ENCODE measurements at regions not wholly inside any gene's neighbourhood (a gene's known extent, or its start where the extent isn't known, plus 50 kb on each side); places are given as distances from the start of the nearest gene placed in this dataset.

GRCh38 chr1:200351826-200352549 lies 57.8 kb downstream of the ZNF281 start:
- H3K4me3 ChIP-seq (ENCODE audit: low read length): no peak overlapping the region

GRCh38 chr1:200351425-200351824 lies 58.4 kb downstream of the ZNF281 start:
- Histone ChIP-seq H3K79me2 (replicated peaks; ENCODE audit: insufficient read depth, low read length) (no peaks in the 10 kb centered on the region), H3K36me3 (ENCODE audit: insufficient read depth, low read length) (no peaks in the 10 kb centered on the region), H4K20me1 (ENCODE audit: insufficient read depth) (no peaks in the 10 kb centered on the region), H3K4me3 (ENCODE audit: low read length) (no peak overlapping the region), H3K27ac (ENCODE audit: low read length) (no peak overlapping the region), H3K9me2 (ENCODE audit: insufficient read depth, low read length) (no peaks in the 10 kb centered on the region), H3F3A (ENCODE audit: insufficient read depth, low read length, poor library complexity, severe bottlenecking) (no peaks in the 10 kb centered on the region), H3K9ac (ENCODE audit: low read length) (no peak overlapping the region), H3K4me2 (ENCODE audit: low read length) (no peak overlapping the region), H3K27me3 (ENCODE audit: insufficient read depth, low read depth, low read length) (no peaks in the 10 kb centered on the region), H3K9me3 (ENCODE audit: low read length) (no peaks in the 10 kb centered on the region), H2AFZ (ENCODE audit: low read depth, low read length) (no peak overlapping the region)
- TF ChIP-seq EZH2 (IDR thresholded peaks at IDR 0.05; ENCODE audit: borderline replicate concordance, insufficient read depth, low read length, poor library complexity, severe bottlenecking): no peak
- no peak for TF ChIP-seq RAD21 (conservative IDR thresholded peaks at IDR 0.05)
- TF ChIP-seq MXI1 (conservative IDR thresholded peaks at IDR 0.05; ENCODE audit: poor library complexity, severe bottlenecking): no peak
- no peak for TF ChIP-seq CTCF (IDR thresholded peaks at IDR 0.05; ENCODE audit: poor library complexity, severe bottlenecking)
- TF ChIP-seq SMC3 (conservative IDR thresholded peaks at IDR 0.05; ENCODE audit: poor library complexity): no peak
- no peak for TF ChIP-seq TAF1 (IDR thresholded peaks at IDR 0.05; ENCODE audit: low read depth)

More at GRCh38 chr1:200351826-200352549, 57.8 kb downstream of the ZNF281 start:
- no peaks in the 10 kb centered on the region for H3F3A ChIP-seq (ENCODE audit: insufficient read depth, low read length, poor library complexity, severe bottlenecking)
- H4K20me1 ChIP-seq (ENCODE audit: insufficient read depth): no peaks in the 10 kb centered on the region
- TF ChIP-seq CTCF (IDR thresholded peaks at IDR 0.05; ENCODE audit: poor library complexity, severe bottlenecking): no peak
- TF ChIP-seq EZH2 (IDR thresholded peaks at IDR 0.05; ENCODE audit: borderline replicate concordance, insufficient read depth, low read length, poor library complexity, severe bottlenecking): no peak
- TF ChIP-seq MXI1 (conservative IDR thresholded peaks at IDR 0.05; ENCODE audit: poor library complexity, severe bottlenecking): no peak
- no peak for TF ChIP-seq SMC3 (conservative IDR thresholded peaks at IDR 0.05; ENCODE audit: poor library complexity)
- TF ChIP-seq REST (IDR thresholded peaks at IDR 0.05; ENCODE audit: borderline replicate concordance): no peak
- TF ChIP-seq RAD21 (conservative IDR thresholded peaks at IDR 0.05): no peak
- TF ChIP-seq EP300 (conservative IDR thresholded peaks at IDR 0.05; ENCODE audit: poor library complexity, severe bottlenecking): no peak
- TF ChIP-seq TAF1 (IDR thresholded peaks at IDR 0.05; ENCODE audit: low read depth): no peak
- no peak for TF ChIP-seq POLR2AphosphoS5 (IDR thresholded peaks at IDR 0.05)
- no peaks in the 10 kb centered on the region for H3K9me2 ChIP-seq (ENCODE audit: insufficient read depth, low read length)
- H2AFZ ChIP-seq (ENCODE audit: low read depth, low read length): no peak overlapping the region
- H3K9ac ChIP-seq (ENCODE audit: low read length): no peak overlapping the region
- no peak overlapping the region for H3K27ac ChIP-seq (ENCODE audit: low read length)
- H3K4me2 ChIP-seq (ENCODE audit: low read length): no peak overlapping the region
- no peaks in the 10 kb centered on the region for H3K27me3 ChIP-seq (ENCODE audit: insufficient read depth, low read depth, low read length)
- H3K36me3 ChIP-seq (ENCODE audit: insufficient read depth, low read length): no peaks in the 10 kb centered on the region
- H3K79me2 ChIP-seq (replicated peaks; ENCODE audit: insufficient read depth, low read length): no peaks in the 10 kb centered on the region
- H3K9me3 ChIP-seq (ENCODE audit: low read length): no peaks in the 10 kb centered on the region

Data from neural cell (in vitro differentiated cells).